H9 (cell line): ENCODE measurements at regions not wholly inside any gene's neighbourhood (a gene's known extent, or its start where the extent isn't known, plus 50 kb on each side); places are given as distances from the start of the nearest gene placed in this dataset.

Experiments used
- DNase-seq: peaks from one replicate; pipeline ENCODE4 v3.0.0-alpha.2; 2017
- H2AFZ ChIP-seq: one replicate; pipeline ENCODE4 v1.6.1; 2013; ENCODE audit warnings: mild to moderate bottlenecking, low read length, control low read depth, moderate library complexity
- H2AK5ac ChIP-seq: 2 replicates; pipeline ENCODE4 v1.6.1; 2013; ENCODE audit warnings: low read length, control low read depth, mixed read lengths; ENCODE audit not compliant: insufficient read length
- H2BK120ac ChIP-seq: one replicate; pipeline ENCODE4 v1.6.1; 2013; ENCODE audit warnings: low read depth, mild to moderate bottlenecking, low read length, control low read depth, inconsistent platforms; ENCODE audit not compliant: poor library complexity, severe bottlenecking
- H2BK12ac ChIP-seq: 2 replicates; pipeline ENCODE4 v1.6.1; 2013; ENCODE audit warnings: low read length, control low read depth, mixed read lengths, low read depth; ENCODE audit not compliant: insufficient read length
- H2BK15ac ChIP-seq: 2 replicates; pipeline ENCODE4 v1.6.1; 2013; ENCODE audit warnings: low read depth, low read length, control low read depth
- H2BK20ac ChIP-seq: one replicate; pipeline ENCODE4 v1.6.1; 2013; ENCODE audit warnings: low read depth, mild to moderate bottlenecking, low read length, control low read depth, inconsistent platforms; ENCODE audit not compliant: poor library complexity, severe bottlenecking
- H2BK5ac ChIP-seq: 2 replicates; pipeline ENCODE4 v1.6.1; 2013; ENCODE audit warnings: low read length, control low read depth, mixed read lengths; ENCODE audit not compliant: insufficient read length
- H3K14ac ChIP-seq: 2 replicates; pipeline ENCODE4 v1.6.1; 2013; ENCODE audit warnings: low read length, control low read depth; ENCODE audit not compliant: insufficient read depth
- H3K18ac ChIP-seq: 2 replicates; pipeline ENCODE4 v1.6.1; 2013; ENCODE audit warnings: low read depth, mild to moderate bottlenecking, mixed read lengths, low read length, control low read depth; ENCODE audit not compliant: insufficient read length
- H3K23ac ChIP-seq: 2 replicates; pipeline ENCODE4 v1.6.1; 2013; ENCODE audit warnings: low read length, control low read depth, mixed read lengths, low read depth; ENCODE audit not compliant: insufficient read length
- H3K23me2 ChIP-seq: 2 replicates; pipeline ENCODE4 v1.6.1; 2013; ENCODE audit warnings: low read depth, mild to moderate bottlenecking, mixed read lengths, low read length, control low read depth; ENCODE audit not compliant: insufficient read length, poor library complexity, severe bottlenecking
- H3K27ac ChIP-seq: 2 replicates; pipeline ENCODE4 v1.5.1; 2013; ENCODE audit warnings: low read length, control low read depth, mixed read lengths, low read depth; ENCODE audit not compliant: insufficient read length
- H3K27me3 ChIP-seq: 2 replicates; pipeline ENCODE4 v1.6.1; 2013; ENCODE audit warnings: low read length, control low read depth, inconsistent platforms; ENCODE audit not compliant: insufficient read depth
- H3K4ac ChIP-seq: 2 replicates; pipeline ENCODE4 v1.6.1; 2013; ENCODE audit warnings: low read depth, mild to moderate bottlenecking, control low read depth, inconsistent platforms, low read length, moderate library complexity
- H3K4me1 ChIP-seq: 2 replicates; pipeline ENCODE4 v1.6.1; 2013; ENCODE audit warnings: low read length, control low read depth, inconsistent platforms; ENCODE audit not compliant: insufficient read depth
- H3K4me2 ChIP-seq: 2 replicates; pipeline ENCODE4 v1.6.1; 2013; ENCODE audit warnings: low read length, control low read depth, mixed read lengths; ENCODE audit not compliant: insufficient read length, insufficient read depth
- H3K56ac ChIP-seq: 2 replicates; pipeline ENCODE4 v1.6.1; 2013; ENCODE audit warnings: low read depth, mild to moderate bottlenecking, mixed read lengths, low read length, control low read depth; ENCODE audit not compliant: insufficient read length
- H3K79me1 ChIP-seq: 2 replicates; pipeline ENCODE4 v1.6.1; 2013; ENCODE audit warnings: low read depth, mild to moderate bottlenecking, moderate library complexity, low read length, control low read depth, inconsistent platforms; ENCODE audit not compliant: insufficient read depth, poor library complexity, severe bottlenecking
- H3K79me2 ChIP-seq: 2 replicates; pipeline ENCODE4 v1.6.1; 2013; ENCODE audit warnings: low read length, control low read depth, inconsistent platforms; ENCODE audit not compliant: insufficient read depth
- H3K9ac ChIP-seq: 2 replicates; pipeline ENCODE4 v1.6.1; 2013; ENCODE audit warnings: low read length, control low read depth, mixed read lengths; ENCODE audit not compliant: insufficient read length; ENCODE audit errors: extremely low read depth
- H3K9me3 ChIP-seq: one replicate; pipeline ENCODE4 v1.6.1; 2013; ENCODE audit warnings: low read depth, low read length, inconsistent platforms; ENCODE audit not compliant: control insufficient read depth
- H3T11ph ChIP-seq: one replicate; pipeline ENCODE4 v1.6.1; 2013; ENCODE audit warnings: mild to moderate bottlenecking, low read length, control low read depth, inconsistent platforms
- H4K20me1 ChIP-seq: one replicate; pipeline ENCODE4 v1.6.1; 2013; ENCODE audit not compliant: control insufficient read depth, insufficient read length, insufficient read depth
- H4K5ac ChIP-seq: 2 replicates; pipeline ENCODE4 v1.6.1; 2013; ENCODE audit warnings: low read depth, mild to moderate bottlenecking, mixed read lengths, low read length, control low read depth; ENCODE audit not compliant: insufficient read length
- H4K8ac ChIP-seq: replicated peaks from 2 replicates; pipeline ENCODE4 v1.6.1; 2013; ENCODE audit warnings: low read length, control low read depth, mixed read lengths, low read depth; ENCODE audit not compliant: insufficient read length
- H4K91ac ChIP-seq: 2 replicates; pipeline ENCODE4 v1.6.1; 2013; ENCODE audit warnings: low read depth, mild to moderate bottlenecking, moderate library complexity, mixed read lengths, low read length, control low read depth; ENCODE audit not compliant: insufficient read length
- H3K27ac Mint-ChIP-seq, 3 experiments: 2 replicates in 2 of 3; 3 replicates in 1 of 3; pipeline ENCODE4 v1.8.0; 2020 to 2021; ENCODE audit warnings: mixed read lengths in 3 of 3, mild to moderate bottlenecking in 1 of 3, moderate library complexity in 1 of 3
- H3K27me3 Mint-ChIP-seq: 2 replicates; pipeline ENCODE4 v1.8.0; 2021; ENCODE audit warnings: low read depth, mild to moderate bottlenecking, moderate library complexity, mixed read lengths
- H3K36me3 Mint-ChIP-seq, 3 experiments: 2 replicates in 2 of 3; 3 replicates in 1 of 3; pipeline ENCODE4 v1.8.0; 2020 to 2021; ENCODE audit warnings: low read depth in 3 of 3, mixed read lengths in 3 of 3; ENCODE audit not compliant: insufficient read depth in 1 of 3
- H3K4me1 Mint-ChIP-seq, 2 experiments: 2 replicates each; pipeline ENCODE4 v1.8.0; 2020; ENCODE audit warnings: mixed read lengths in 2 of 2
- H3K4me3 Mint-ChIP-seq, 2 experiments: 2 replicates in 1 of 2; 3 replicates in 1 of 2; pipeline ENCODE4 v1.8.0; 2020 to 2021; ENCODE audit warnings: mild to moderate bottlenecking in 2 of 2, mixed read lengths in 2 of 2, moderate library complexity in 1 of 2
- H3K9me3 Mint-ChIP-seq, 2 experiments: 2 replicates in 1 of 2; 3 replicates in 1 of 2; pipeline ENCODE4 v1.8.0; 2020; ENCODE audit warnings: mild to moderate bottlenecking in 2 of 2, mixed read lengths in 2 of 2, moderate library complexity in 1 of 2
- WGBS: extraction: QIAGEN DNeasy Blood & Tissue Kit; methylation state at CpG from one replicate; pipeline ENCODE4 v1.1.7; 2013; ENCODE audit warnings: missing lambda C conversion rate, low lambda C conversion rate, mixed read lengths; ENCODE audit not compliant: insufficient read length; ENCODE audit errors: extremely low coverage; 5-methylcytosine and 5-hydroxymethylcytosine counted together
- TF ChIP-seq, protein P1 (sequence below): fragments of 200-600 bp; sonication (generic); conservative IDR thresholded peaks from 3 replicates; pipeline ENCODE4 v1.8.0; 2021; ENCODE audit warnings: antibody characterized with exemption, mild to moderate bottlenecking

DNA sequence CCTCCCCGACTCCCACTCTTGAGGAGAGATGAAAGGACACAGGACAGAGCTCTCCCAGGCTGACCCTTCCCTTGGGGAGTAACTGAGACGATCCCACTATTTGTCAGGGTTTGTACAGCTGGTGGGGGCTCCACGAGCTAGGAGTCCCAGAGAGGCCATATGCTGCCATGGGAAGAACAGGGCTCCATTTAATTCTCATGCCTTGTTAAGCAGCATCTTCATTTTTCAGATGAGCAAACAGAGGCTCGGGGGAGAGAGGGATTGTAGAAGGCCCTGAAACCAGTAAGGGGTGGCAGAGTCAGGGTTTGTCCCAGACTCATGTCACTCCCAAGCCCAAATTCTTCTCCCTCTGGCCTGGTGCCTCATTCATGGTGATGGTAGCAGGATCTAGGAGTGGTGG is 176.4 kb downstream of the NSG2 start:
- no peak overlapping the region for H3T11ph ChIP-seq
- H3K27me3 Mint-ChIP-seq, result peaks cover 3% of the 10 kb centered on the region
- H3K79me1 ChIP-seq, result no peaks in the 10 kb centered on the region
- no peak overlapping the region for H4K91ac ChIP-seq
- H2AK5ac ChIP-seq, result no peak overlapping the region
- no peak overlapping the region for H2AFZ ChIP-seq
- H3K27ac Mint-ChIP-seq, result no peak overlapping the region
- no peaks in the 10 kb centered on the region for H3K23me2 ChIP-seq
- no peak overlapping the region for H3K14ac ChIP-seq
- H3K9ac ChIP-seq, result no peak overlapping the region
- H3K36me3 Mint-ChIP-seq, result no peaks in the 10 kb centered on the region; a peak in 1 of 7 replicates
- no peak overlapping the region for H3K4me2 ChIP-seq
- H4K8ac ChIP-seq, result no peak overlapping the region
- H2BK12ac ChIP-seq, result no peak overlapping the region
- no peak overlapping the region for H2BK120ac ChIP-seq
- H3K18ac ChIP-seq, result no peak overlapping the region
- H2BK20ac ChIP-seq, result no peak overlapping the region
- H3K23ac ChIP-seq, result no peak overlapping the region
- H3K27me3 ChIP-seq, result no peaks in the 10 kb centered on the region
- peaks cover 0 to 7% of the 10 kb centered on the region in 2 experiments; a peak in 2 of 4 replicates for H3K4me1 Mint-ChIP-seq
- no peak overlapping the region for H3K4ac ChIP-seq
- H2BK15ac ChIP-seq, result no peak overlapping the region
- no peaks in the 10 kb centered on the region for H3K4me1 ChIP-seq
- no peaks in the 10 kb centered on the region for H3K79me2 ChIP-seq
- DNase-seq, result no peak
- no peak overlapping the region for H3K56ac ChIP-seq
- no peaks in the 10 kb centered on the region for H3K9me3 Mint-ChIP-seq
- WGBS, result no CpG with 5 or more reads among the region's 4 CpGs
- TF ChIP-seq, protein P1, sequence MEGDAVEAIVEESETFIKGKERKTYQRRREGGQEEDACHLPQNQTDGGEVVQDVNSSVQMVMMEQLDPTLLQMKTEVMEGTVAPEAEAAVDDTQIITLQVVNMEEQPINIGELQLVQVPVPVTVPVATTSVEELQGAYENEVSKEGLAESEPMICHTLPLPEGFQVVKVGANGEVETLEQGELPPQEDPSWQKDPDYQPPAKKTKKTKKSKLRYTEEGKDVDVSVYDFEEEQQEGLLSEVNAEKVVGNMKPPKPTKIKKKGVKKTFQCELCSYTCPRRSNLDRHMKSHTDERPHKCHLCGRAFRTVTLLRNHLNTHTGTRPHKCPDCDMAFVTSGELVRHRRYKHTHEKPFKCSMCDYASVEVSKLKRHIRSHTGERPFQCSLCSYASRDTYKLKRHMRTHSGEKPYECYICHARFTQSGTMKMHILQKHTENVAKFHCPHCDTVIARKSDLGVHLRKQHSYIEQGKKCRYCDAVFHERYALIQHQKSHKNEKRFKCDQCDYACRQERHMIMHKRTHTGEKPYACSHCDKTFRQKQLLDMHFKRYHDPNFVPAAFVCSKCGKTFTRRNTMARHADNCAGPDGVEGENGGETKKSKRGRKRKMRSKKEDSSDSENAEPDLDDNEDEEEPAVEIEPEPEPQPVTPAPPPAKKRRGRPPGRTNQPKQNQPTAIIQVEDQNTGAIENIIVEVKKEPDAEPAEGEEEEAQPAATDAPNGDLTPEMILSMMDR, result no peak
- H3K4me3 Mint-ChIP-seq, result no peak overlapping the region
- no peaks in the 10 kb centered on the region for H4K20me1 ChIP-seq
- no peak overlapping the region for H3K27ac ChIP-seq
- H4K5ac ChIP-seq, result no peak overlapping the region
- no peaks in the 10 kb centered on the region for H3K9me3 ChIP-seq
- no peak overlapping the region for H2BK5ac ChIP-seq
